GM04504 (cell line): ENCODE measurements at regions not wholly inside any gene's neighbourhood (a gene's known extent, or its start where the extent isn't known, plus 50 kb on each side); places are given as distances from the start of the nearest gene placed in this dataset.
"Not testable (repeated sequence)": the region's sequence is repeated elsewhere in the genome, so short reads cannot be mapped to it uniquely, and the experiment has no call there.

Source experiments
- DNase-seq: peaks from one replicate; pipeline ENCODE4 v3.0.0-alpha.2; 2012; ENCODE audit warnings: low read depth

- DNase-seq: no peak
These were observed 123.4 kb downstream of the POSTN start for GRCh38 chr13:37475151-37475550.

DNA sequence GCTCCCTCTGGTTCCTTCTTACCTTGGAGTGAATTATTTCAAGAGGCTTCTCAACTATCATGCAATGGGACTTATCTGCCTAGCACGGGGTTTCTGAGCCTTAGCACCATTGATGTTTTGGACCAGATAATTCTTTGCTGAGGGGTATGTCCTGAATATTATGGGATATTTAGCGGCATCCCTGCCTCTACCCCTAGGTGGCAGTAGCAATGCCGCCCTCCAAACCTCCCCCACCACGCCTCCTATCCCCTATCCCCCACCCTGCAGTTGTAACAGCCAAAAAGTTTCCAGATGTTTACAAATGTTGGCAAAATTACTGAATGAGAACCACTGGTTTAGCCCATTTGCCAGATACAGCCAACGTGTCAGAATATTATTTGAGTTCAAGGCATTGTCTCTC lies 125.5 kb downstream of the POSTN start:
- no peak for DNase-seq

- not testable (repeated sequence) for DNase-seq
These were observed 126.3 kb downstream of the POSTN start for GRCh38 chr13:37472266-37472665.

DNA sequence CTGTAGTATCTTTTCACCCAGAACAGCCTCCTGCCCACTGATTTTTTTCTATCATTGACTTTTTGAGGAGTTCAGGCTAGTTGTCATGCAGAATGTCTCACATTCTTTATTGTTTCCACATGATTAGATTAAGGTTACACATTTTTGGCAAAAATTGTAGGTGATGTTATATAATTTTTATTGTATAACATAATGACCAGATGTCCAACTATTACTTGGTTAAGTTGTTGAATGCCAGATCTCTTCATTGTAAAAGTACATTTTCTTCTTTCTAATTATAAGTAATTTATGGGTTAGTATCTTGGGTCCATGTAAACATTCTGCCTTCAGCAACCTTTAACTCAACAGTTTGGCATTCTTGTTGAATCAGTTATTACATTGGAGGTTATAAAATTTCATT lies 138.4 kb downstream of the POSTN start:
- peak; percentile 65 for DNase-seq

- DNase-seq: no peak
These were observed 141.0 kb downstream of the POSTN start for GRCh38 chr13:37457612-37458011.

DNA sequence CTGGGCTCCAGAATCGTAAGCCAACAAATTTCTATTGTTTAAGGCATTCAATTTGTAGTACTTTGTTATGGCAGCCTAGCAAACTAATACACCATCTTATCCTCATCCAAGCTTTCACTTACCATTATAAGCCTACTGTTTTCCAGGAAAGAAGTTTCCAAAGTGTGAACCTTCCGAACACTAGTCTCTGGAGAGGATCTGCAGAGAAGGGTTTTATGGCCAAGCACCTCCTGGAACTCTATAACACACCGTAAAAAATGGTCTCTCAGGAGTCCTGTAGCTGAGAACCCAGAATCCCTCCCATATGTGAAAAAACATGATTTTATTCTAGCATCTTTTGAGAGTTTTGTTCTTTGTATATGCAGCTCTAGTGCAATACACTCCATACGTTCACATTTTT lies 142.1 kb downstream of the POSTN start:
- no peak for DNase-seq

- no peak for DNase-seq
These were observed 142.5 kb downstream of the POSTN start for GRCh38 chr13:37456041-37456440.

- DNase-seq: no peak
These were observed 145.3 kb downstream of the POSTN start for GRCh38 chr13:37453246-37453645.

DNA sequence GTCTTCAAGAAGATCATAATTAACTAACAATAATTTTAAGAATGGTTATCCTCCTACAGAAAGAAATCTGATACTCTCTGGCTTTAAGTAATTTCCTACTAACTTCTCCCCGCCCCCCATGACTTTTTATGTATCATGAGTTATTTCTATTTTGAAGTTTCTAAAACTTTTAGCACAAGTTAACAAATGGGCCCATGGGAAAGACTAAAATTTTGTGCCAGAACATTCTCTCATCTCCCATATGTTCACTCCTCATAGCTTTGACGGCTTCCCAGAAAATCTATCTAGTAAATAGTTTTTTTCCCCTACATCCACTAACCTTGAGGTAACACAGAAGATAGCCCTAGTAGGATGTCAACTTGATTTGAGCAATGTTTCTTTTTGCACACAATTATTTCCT lies 148.3 kb downstream of the POSTN start:
- no peak for DNase-seq

DNA sequence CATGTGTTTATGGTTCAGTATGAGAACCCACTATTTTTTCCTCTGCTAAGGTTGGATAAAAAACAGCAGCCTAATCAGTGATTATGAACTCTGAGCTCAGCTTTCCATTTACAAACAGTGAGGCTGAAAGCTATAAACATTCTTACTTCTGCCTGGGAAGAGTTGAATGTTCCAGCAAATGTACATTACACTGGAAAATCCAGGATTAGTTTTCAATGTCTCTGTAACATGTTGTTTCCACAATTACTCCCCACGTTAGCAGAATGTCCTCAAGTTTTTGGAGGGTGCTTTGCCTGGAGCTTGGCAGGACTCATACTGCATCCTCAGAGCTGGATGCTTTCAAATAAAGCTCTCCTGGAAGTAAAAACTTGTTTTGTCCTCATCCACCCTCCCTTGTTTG lies 150.4 kb downstream of the POSTN start:
- DNase-seq: no peak

DNA sequence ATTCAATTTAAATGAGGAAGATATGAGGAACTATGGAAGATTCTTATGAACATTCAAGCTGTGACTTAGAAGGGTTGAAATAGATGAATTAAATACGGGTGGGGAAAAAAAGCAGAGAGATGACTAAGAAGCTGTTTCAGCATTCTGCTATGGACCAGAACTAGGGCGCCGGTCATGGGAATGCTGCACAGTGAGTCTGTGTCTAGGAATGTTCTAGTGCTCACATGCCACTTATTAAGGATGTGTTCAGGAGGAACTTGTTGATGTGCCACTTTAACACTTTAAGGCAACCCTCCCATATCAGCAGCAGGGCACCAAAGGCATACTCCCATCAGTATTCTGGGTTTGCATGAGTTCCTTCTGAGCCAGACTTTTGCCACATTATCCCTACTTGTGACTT lies 152.1 kb downstream of the POSTN start:
- DNase-seq: peak; percentile 85

GRCh38 chr13:37443538-37443937 lies 155.0 kb downstream of the POSTN start:
- peak; percentile 86 for DNase-seq

GRCh38 chr13:37442996-37443395 lies 155.6 kb downstream of the POSTN start:
- no peak for DNase-seq

- DNase-seq: no peak
These were observed 162.7 kb downstream of the POSTN start for GRCh38 chr13:37435881-37436280.

- no peak for DNase-seq
These were observed 165.5 kb downstream of the POSTN start for GRCh38 chr13:37433086-37433485.

DNA sequence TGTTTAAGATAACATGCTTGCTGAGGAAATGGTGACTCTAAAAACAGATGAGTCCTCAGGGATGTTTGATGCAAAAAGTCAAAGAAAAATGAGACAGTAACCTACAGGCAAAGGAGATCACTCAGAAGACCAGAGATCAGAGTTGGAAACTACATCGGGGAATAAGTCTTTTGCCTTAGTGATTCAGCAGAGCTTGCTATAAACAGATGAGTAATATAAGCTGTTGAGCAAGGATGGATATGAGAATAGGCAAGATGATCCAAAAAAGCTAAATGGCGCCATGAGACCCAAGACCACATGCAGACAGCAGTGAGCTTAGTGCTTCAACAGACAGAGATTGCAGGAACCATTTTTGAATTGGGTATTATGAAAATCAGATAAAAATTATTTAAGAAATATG lies 168.6 kb downstream of the POSTN start:
- peak; percentile 64 for DNase-seq

DNA sequence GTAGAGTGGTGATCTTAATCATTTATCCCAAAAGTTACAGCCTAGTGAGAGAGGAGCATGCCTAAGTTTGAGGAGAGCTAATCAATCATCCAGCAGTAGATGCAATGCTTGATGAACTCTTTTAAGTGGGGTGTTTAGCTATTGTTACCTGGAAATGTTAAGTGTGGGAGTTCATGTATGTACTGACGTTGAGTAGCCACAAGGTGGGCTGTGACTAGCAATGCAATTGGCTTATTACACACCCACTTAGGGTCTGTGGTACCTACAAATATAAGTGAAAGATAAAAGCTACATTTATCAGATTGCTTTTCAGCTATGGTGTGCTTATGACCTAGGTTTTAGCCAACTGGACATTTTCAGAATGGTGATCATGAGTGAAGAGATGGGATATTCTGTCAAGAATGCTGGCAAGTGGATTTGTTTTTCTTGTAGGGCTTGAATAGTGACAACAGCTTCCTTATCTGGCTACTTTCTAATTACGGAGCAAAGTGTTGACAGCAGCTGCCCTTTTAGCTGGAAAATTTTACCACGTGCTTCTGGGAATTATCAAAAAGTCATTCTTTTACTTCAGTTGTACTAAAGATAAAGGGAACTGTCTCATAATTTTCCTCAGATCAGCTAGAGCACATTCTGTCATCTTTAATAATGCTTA lies 170.6 kb downstream of the POSTN start:
- no peak for DNase-seq

DNA sequence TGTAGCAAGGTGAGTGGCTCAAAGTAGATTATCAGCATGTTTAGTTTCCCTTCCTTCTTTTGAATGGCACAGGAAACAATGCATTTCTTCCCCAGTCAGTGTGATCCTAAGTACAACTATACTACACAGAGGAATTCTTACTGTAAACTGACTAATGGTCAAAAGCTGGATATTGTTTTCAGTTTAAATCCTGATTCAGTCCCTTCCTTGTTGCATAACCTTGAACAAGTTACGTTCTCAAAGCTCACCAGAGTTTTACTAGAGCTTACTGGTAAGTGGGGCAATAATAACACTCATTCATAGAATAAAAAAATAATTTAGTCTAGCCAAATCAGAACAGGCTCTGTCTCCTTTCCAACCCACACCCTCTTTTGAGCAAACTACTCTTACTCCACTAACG lies 180.1 kb downstream of the POSTN start:
- DNase-seq: no peak

- no peak for DNase-seq
These were observed 181.5 kb downstream of the POSTN start for GRCh38 chr13:37417060-37417441.

- DNase-seq: peak; percentile 17
These were observed 182.1 kb downstream of the POSTN start for GRCh38 chr13:37416291-37417059.

- DNase-seq: no peak
These were observed 185.4 kb downstream of the POSTN start for GRCh38 chr13:37413161-37413560.

DNA sequence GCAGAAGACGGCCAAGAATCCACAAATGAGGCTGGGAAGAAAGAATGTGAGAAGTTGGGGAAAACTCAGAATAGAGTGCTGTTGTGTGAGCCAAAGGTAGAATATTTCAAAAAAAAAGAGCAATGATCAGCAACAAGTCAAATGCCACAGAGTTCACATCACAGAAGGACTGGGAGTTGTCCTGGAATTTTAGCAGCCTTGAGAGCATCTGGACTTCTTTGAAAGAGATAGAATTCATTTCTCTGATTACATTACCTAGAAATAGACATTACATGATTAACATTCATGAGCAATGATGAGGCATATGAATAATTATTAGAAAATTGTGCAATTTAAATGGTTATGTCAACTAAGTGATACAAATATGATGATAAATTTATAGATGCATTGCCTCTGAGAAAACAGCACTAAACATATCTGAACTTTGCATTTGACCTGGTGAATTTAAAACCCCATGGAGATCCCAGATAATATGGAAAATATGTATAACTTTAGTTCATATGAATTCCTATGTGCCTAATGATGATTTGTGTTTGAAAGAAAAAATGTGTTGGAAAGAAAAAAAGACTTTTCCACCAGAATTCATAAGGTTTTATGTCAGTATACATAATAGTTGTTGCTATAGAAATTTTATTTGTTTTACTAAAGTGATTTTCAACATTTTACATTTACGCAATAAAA lies 186.2 kb downstream of the POSTN start:
- DNase-seq: peak; percentile 32

DNA sequence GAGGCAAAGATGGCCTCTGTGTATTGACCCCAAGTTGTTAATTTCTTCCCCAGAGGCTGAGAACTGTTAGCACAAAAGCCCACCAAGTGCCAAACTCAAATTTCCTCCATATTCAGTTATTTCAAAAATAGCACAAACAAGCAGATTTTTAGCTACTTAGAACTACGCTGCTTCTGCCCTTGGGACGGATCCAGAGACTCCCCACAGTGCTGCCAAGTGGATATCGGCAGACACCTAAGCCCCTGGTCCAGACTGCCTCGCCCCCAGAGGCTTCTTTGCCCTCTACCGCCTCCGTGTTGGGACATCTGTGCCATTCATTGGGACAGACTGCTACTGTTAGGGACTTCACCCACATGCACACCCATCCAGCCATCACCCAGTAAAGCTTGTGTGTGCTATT lies 188.3 kb downstream of the POSTN start:
- DNase-seq: no peak
